Calu3 (cell line): ENCODE measurements at regions not wholly inside any gene's neighbourhood (a gene's known extent, or its start where the extent isn't known, plus 50 kb on each side); places are given as distances from the start of the nearest gene placed in this dataset.
A peak's percentile ranks its signal among the peaks of the same experiment; 100 is the strongest.

Source experiments
- BruUV-seq: library from RNA; stranded (reverse); fragments of 400-500 nt; replicated peaks from 2 replicates; lab custom pipeline; 2021; lab: Mats Ljungman, UMichigan
- CTCF ChIA-PET: fragments of 300-600 bp; sonication (Branson Sonifier 250); formaldehyde crosslinking; loops from one replicate; lab custom pipeline; 2022; ENCODE audit warnings: antibody characterized with exemption; lab: Charles Lee
- DNase-seq: peaks from one replicate; pipeline ENCODE4 v3.0.0; 2022
- H3K27ac Mint-ChIP-seq: one replicate; pipeline ENCODE4 v1.8.0; 2022; ENCODE audit warnings: mixed read lengths; ENCODE audit not compliant: unreplicated experiment
- H3K27me3 Mint-ChIP-seq: one replicate; pipeline ENCODE4 v1.8.0; 2022; ENCODE audit warnings: mixed read lengths; ENCODE audit not compliant: unreplicated experiment
- H3K36me3 Mint-ChIP-seq: one replicate; pipeline ENCODE4 v1.8.0; 2022; ENCODE audit warnings: mild to moderate bottlenecking, moderate library complexity, mixed read lengths; ENCODE audit not compliant: insufficient read depth, unreplicated experiment
- H3K4me1 Mint-ChIP-seq: one replicate; pipeline ENCODE4 v1.8.0; 2022; ENCODE audit warnings: mild to moderate bottlenecking, low read depth, mixed read lengths; ENCODE audit not compliant: unreplicated experiment
- H3K4me3 Mint-ChIP-seq: one replicate; pipeline ENCODE4 v1.8.0; 2022; ENCODE audit warnings: mild to moderate bottlenecking, low read depth, moderate library complexity, mixed read lengths; ENCODE audit not compliant: unreplicated experiment
- H3K9me3 Mint-ChIP-seq: one replicate; pipeline ENCODE4 v1.8.0; 2022; ENCODE audit warnings: low read depth, mixed read lengths; ENCODE audit not compliant: unreplicated experiment
- intact Hi-C: fragments of 100-400 bp; cut with micrococcal nuclease; formaldehyde crosslinking; loops from one replicate; pipeline ENCODE4 v1.10.0; 2022; ENCODE audit not compliant: unreplicated experiment
- TF ChIP-seq, protein P1 (sequence below): fragments of 200-600 bp; IDR thresholded peaks from one replicate; pipeline ENCODE4 v1.8.0; 2022; ENCODE audit warnings: antibody characterized with exemption; ENCODE audit not compliant: unreplicated experiment

DNA sequence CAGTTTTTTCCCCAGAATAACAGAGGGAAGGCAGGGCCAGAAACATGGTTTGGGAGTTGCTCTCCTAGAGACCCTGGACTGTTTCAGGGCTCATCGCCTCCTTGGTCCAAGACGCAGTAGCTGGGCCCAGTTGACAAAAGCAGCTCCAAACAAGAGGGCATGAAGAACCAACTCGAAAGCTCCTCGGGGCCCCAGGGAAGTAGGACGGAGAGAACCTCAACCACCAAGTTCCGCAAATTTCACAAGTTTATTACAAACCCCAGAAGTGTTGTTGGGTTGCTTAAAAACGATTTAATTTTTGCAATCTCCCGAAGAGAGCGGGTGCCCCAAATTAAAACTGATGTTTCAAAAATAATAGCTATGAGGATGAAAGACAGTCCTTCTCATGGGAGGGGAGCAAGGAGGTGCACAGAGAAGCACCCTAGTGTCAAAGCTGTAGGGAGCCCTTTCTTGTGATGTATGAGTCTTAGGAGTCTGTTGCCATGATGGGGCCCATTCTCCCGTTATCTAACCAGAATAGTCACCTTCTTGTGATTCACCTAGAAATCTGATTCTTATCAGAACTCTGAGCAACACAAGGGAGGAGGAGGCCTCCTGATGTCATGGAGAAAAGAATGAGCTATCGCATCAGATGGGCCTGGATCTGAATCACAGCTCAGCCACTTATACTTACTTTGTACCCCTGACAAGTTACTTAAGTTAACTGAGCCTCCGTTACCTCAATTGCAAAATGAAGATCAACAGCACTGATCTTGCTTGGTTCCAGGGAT lies 165.7 kb upstream of the IRF2BP2 start:
- BruUV-seq = no TSS peak
- H3K9me3 Mint-ChIP-seq = no peaks in the 10 kb centered on the region
- H3K4me3 Mint-ChIP-seq = no peak overlapping the region
- CTCF ChIA-PET = interaction anchor here (1.0 kb wide), 1 partner anchor 52 kb away, joined by 5 read pairs; no protein-coding TSS in a partner anchor
- H3K4me1 Mint-ChIP-seq = peaks cover 23% of the 10 kb centered on the region
- TF ChIP-seq, protein P1, sequence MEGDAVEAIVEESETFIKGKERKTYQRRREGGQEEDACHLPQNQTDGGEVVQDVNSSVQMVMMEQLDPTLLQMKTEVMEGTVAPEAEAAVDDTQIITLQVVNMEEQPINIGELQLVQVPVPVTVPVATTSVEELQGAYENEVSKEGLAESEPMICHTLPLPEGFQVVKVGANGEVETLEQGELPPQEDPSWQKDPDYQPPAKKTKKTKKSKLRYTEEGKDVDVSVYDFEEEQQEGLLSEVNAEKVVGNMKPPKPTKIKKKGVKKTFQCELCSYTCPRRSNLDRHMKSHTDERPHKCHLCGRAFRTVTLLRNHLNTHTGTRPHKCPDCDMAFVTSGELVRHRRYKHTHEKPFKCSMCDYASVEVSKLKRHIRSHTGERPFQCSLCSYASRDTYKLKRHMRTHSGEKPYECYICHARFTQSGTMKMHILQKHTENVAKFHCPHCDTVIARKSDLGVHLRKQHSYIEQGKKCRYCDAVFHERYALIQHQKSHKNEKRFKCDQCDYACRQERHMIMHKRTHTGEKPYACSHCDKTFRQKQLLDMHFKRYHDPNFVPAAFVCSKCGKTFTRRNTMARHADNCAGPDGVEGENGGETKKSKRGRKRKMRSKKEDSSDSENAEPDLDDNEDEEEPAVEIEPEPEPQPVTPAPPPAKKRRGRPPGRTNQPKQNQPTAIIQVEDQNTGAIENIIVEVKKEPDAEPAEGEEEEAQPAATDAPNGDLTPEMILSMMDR = no peak
- H3K27ac Mint-ChIP-seq = no peak overlapping the region
- DNase-seq = no peak
- H3K36me3 Mint-ChIP-seq = peaks cover 6% of the 10 kb centered on the region
- intact Hi-C loops = no loop called here
- no peaks in the 10 kb centered on the region for H3K27me3 Mint-ChIP-seq

DNA sequence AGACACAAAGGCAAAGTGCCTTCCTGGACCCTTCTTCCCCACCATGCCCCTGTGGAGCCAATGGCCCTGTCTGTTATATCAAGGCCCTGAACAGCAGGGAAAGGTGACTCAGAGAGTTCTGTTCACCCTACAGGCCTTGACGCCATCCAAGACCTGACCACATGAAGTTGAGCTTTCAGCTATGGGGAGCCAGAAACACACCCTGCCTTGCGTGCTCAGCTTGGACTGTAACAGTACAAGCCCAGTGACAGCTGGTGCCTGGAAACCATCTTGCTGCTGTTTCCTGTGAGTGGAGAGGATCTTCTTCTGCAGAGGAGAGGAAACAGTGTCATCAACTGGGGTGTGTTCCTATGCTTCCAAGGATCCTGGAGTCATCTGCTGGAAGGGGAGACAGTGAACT lies 165.0 kb upstream of the IRF2BP2 start:
- intact Hi-C loops = loop anchor here (5.0 kb wide), 3 partner anchors 92 to 273 kb away; partner anchors contain the start of gene IRF2BP2
- Mint-ChIP-seq H3K27me3 (no peaks in the 10 kb centered on the region), H3K36me3 (peaks cover 6% of the 10 kb centered on the region), H3K4me3 (no peak overlapping the region), H3K27ac (no peak overlapping the region), H3K9me3 (no peaks in the 10 kb centered on the region), H3K4me1 (peaks cover 24% of the 10 kb centered on the region)
- CTCF ChIA-PET = no interaction called here
- no peak for DNase-seq
- TF ChIP-seq, protein P1 = no peak
- no TSS peak for BruUV-seq

DNA sequence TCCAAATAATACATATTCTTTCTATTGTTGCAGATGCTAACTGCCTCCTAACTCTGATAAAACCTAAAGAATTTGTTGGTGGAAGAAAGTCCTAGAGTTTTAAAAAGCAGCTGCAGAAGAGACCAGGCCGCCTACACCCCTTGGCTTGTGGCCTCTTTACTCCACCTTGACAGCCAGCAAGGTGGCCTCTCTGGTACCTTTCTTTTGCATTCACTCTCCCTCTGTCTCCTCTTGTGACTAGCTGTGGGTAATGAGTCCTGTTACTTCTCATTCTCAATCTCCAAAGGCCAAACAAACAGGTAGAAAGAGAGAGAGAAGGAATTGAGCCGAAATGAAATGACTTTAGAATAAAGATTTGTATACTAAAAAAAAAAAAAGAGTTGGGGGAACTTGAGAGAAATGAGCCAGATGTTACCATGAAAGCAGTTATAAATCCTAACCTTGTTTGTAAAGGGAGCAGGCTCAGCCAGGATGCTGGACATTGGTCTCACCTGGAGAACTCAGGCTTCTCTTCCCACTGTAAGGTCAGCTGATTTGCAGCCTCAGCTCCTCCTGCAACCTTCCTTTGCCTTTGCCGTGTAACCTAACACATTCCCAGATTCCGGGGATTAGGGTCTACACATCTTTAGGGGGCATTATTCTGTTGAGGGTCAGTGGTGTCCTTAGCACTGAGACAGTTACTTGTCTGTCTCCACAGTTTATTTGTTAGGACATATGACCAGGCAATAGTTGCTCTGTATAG lies 164.1 kb upstream of the IRF2BP2 start:
- TF ChIP-seq, protein P1 = no peak
- no peak overlapping the region for H3K27ac Mint-ChIP-seq
- DNase-seq = no peak
- no peak overlapping the region for H3K4me3 Mint-ChIP-seq
- CTCF ChIA-PET = no interaction called here
- peaks cover 32% of the 10 kb centered on the region for H3K4me1 Mint-ChIP-seq
- H3K9me3 Mint-ChIP-seq = no peaks in the 10 kb centered on the region
- no TSS peak for BruUV-seq
- H3K36me3 Mint-ChIP-seq = peaks cover 6% of the 10 kb centered on the region
- H3K27me3 Mint-ChIP-seq = no peaks in the 10 kb centered on the region
- intact Hi-C loops = loop anchor here (2.0 to 5.0 kb wide), 5 partner anchors 49 to 272 kb away; partner anchors contain the start of gene IRF2BP2

DNA sequence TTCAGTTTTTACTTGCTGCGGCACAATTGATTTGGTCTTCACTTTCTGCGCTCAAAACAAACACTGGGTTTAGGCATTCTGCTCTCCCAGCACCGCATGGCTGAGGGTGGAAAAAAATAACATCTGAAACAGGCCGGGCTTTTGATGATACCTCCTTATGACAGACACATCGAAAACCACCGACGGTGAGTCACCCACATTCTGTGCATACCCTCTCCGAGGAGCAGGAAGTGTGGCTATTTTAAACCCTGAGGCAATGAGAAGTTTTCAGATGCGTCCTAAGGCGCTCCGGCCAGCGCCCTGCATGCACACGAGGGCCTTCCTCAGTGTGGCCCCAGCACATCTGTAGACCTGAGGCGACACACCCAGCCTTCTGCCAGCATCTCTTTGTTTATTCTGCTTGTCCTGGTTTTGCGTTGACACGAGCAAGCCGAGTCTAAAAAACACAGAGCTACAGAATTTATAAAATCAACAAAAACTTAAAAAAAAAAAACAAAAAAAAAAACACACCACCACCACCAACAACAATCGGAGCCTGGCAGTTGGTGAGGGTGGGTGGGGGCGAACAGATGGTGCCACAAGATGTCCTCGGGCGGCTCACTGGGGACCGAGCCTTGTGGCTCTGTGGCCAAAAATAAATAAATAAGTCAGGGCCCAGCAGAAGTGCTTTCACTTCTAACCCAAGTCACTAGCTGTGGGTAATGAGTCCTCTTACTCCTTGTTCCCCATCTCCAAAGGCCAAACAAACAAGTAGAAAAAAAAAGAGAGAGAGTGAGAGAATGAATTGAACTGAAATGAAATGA lies 162.6 kb upstream of the IRF2BP2 start:
- intact Hi-C loops = loop anchor here (2.0 to 5.0 kb wide), 5 partner anchors 48 to 270 kb away; partner anchors contain the start of gene IRF2BP2
- Mint-ChIP-seq H3K27ac (peak overlapping the region; percentile 93), H3K27me3 (no peaks in the 10 kb centered on the region), H3K9me3 (no peaks in the 10 kb centered on the region), H3K4me1 (peaks cover 32% of the 10 kb centered on the region), H3K36me3 (peaks cover 6% of the 10 kb centered on the region), H3K4me3 (peak overlapping the region; percentile 34)
- no TSS peak for BruUV-seq
- CTCF ChIA-PET = interaction anchor here (0.7 to 0.9 kb wide), 2 partner anchors 19 to 161 kb away, joined by 3 read pairs; no protein-coding TSS in a partner anchor
- DNase-seq = peak; percentile 93
- TF ChIP-seq, protein P1 = no peak
